ENCODE measurements at regions not wholly inside any gene's neighbourhood (a gene's known extent, or its start where the extent isn't known, plus 50 kb on each side); places are given as distances from the start of the nearest gene placed in this dataset.

GRCh38 chr3:96734273-96735009 is 80.0 kb upstream of the EPHA6 start:
- no peak for DNase-seq

GRCh38 chr3:96748139-96748538 is 66.3 kb upstream of the EPHA6 start:
- no peak for DNase-seq

- DNase-seq: no peak
These were observed 64.2 kb upstream of the EPHA6 start for GRCh38 chr3:96750094-96750767.

GRCh38 chr3:96753124-96753523 is 61.3 kb upstream of the EPHA6 start:
- no peak for DNase-seq

GRCh38 chr3:96754128-96754527 is 60.3 kb upstream of the EPHA6 start:
- DNase-seq: no peak

GRCh38 chr3:96755519-96755918 is 58.9 kb upstream of the EPHA6 start:
- no peak for DNase-seq

GRCh38 chr3:96756516-96756915 is 57.9 kb upstream of the EPHA6 start:
- no peak for DNase-seq

- no peak for DNase-seq
These were observed 53.4 kb upstream of the EPHA6 start for GRCh38 chr3:96760956-96761355.
